Middle frontal gyrus (tissue), 1 donor: ENCODE measurements at regions not wholly inside any gene's neighbourhood (a gene's known extent, or its start where the extent isn't known, plus 50 kb on each side); places are given as distances from the start of the nearest gene placed in this dataset.
"Not testable (repeated sequence)": the region's sequence is repeated elsewhere in the genome, so short reads cannot be mapped to it uniquely, and the experiment has no call there.

Source experiments
- DNase-seq: peaks from one replicate; pipeline ENCODE4 v3.0.0-alpha.2; 2015; ENCODE audit warnings: low spot score; ENCODE audit errors: extremely low spot score

- DNase-seq: not testable (repeated sequence)
These were observed 232.1 kb upstream of the IL12A start for GRCh38 chr3:159756279-159757207.

- DNase-seq: no peak
These were observed 231.1 kb upstream of the IL12A start for GRCh38 chr3:159757341-159758060.

GRCh38 chr3:159760046-159760445 is 228.6 kb upstream of the IL12A start:
- DNase-seq: no peak

GRCh38 chr3:159761369-159761768 is 227.3 kb upstream of the IL12A start:
- DNase-seq: no peak

- no peak for DNase-seq
These were observed 226.6 kb upstream of the IL12A start for GRCh38 chr3:159761848-159762635.

GRCh38 chr3:159763011-159763601 is 225.5 kb upstream of the IL12A start:
- DNase-seq: no peak

- DNase-seq: no peak
These were observed 224.8 kb upstream of the IL12A start for GRCh38 chr3:159763602-159764489.

- DNase-seq: no peak
These were observed 224.1 kb upstream of the IL12A start for GRCh38 chr3:159764490-159765029.

GRCh38 chr3:159765030-159765859 is 223.4 kb upstream of the IL12A start:
- DNase-seq: no peak

GRCh38 chr3:159765860-159766294 is 222.8 kb upstream of the IL12A start:
- no peak for DNase-seq

- no peak for DNase-seq
These were observed 222.0 kb upstream of the IL12A start for GRCh38 chr3:159766563-159767185.

GRCh38 chr3:159770998-159771397 is 217.6 kb upstream of the IL12A start:
- no peak for DNase-seq

GRCh38 chr3:159771865-159772611 is 216.6 kb upstream of the IL12A start:
- no peak for DNase-seq

GRCh38 chr3:159773706-159774105 is 214.9 kb upstream of the IL12A start:
- no peak for DNase-seq

GRCh38 chr3:159775372-159775961 is 213.2 kb upstream of the IL12A start:
- DNase-seq: no peak

GRCh38 chr3:159776779-159777178 is 211.9 kb upstream of the IL12A start:
- DNase-seq: no peak

GRCh38 chr3:159779883-159780282 is 208.8 kb upstream of the IL12A start:
- no peak for DNase-seq
